GM23338 (cell line): ENCODE measurements at regions not wholly inside any gene's neighbourhood (a gene's known extent, or its start where the extent isn't known, plus 50 kb on each side); places are given as distances from the start of the nearest gene placed in this dataset.

Experiments
- ATAC-seq: fragments of 200-7000 bp; cut with Tn5 transposase; 3 replicates; pipeline ENCODE4 v1.9.1; 2020
- DNase-seq: peaks from one replicate; pipeline ENCODE4 v3.0.0-alpha.2; 2015; ENCODE audit warnings: low spot score
- H2AFZ ChIP-seq: fragments of 200-600 bp; sonication (generic); 2 replicates; pipeline ENCODE4 v1.8.0; 2016; ENCODE audit warnings: antibody characterized with exemption, mild to moderate bottlenecking, moderate library complexity
- H3F3A ChIP-seq: fragments of 200-600 bp; sonication (generic); replicated peaks from 2 replicates; pipeline ENCODE4 v1.8.0; 2017; ENCODE audit warnings: antibody characterized with exemption, mixed run types, low read depth
- H3K27ac ChIP-seq: fragments of 200-600 bp; sonication (generic); 2 replicates; pipeline ENCODE4 v1.6.1; 2016; ENCODE audit warnings: low read depth
- H3K27me3 ChIP-seq: fragments of 200-600 bp; sonication (generic); 2 replicates; pipeline ENCODE4 v1.8.0; 2016; ENCODE audit warnings: mild to moderate bottlenecking, mixed run types, moderate library complexity; ENCODE audit not compliant: insufficient read depth
- H3K36me3 ChIP-seq: fragments of 200-600 bp; sonication (generic); 2 replicates; pipeline ENCODE4 v1.8.0; 2016; ENCODE audit warnings: mild to moderate bottlenecking; ENCODE audit not compliant: insufficient read depth
- H3K4me1 ChIP-seq: fragments of 200-600 bp; sonication (generic); 2 replicates; pipeline ENCODE4 v1.8.0; 2016; ENCODE audit warnings: mild to moderate bottlenecking, moderate library complexity; ENCODE audit not compliant: insufficient read depth
- H3K4me2 ChIP-seq: fragments of 200-600 bp; sonication (generic); 2 replicates; pipeline ENCODE4 v1.7.1; 2017; ENCODE audit warnings: mixed run types
- H3K4me3 ChIP-seq: fragments of 200-600 bp; sonication (generic); 2 replicates; pipeline ENCODE4 v1.6.1; 2016; ENCODE audit warnings: mixed run types
- H3K79me2 ChIP-seq: fragments of 200-600 bp; sonication (generic); replicated peaks from 2 replicates; pipeline ENCODE4 v1.8.0; 2017; ENCODE audit warnings: mild to moderate bottlenecking; ENCODE audit not compliant: insufficient read depth
- H3K9me2 ChIP-seq: fragments of 200-600 bp; sonication (generic); 2 replicates; pipeline ENCODE4 v1.8.0; 2017; ENCODE audit not compliant: insufficient read depth
- H4K20me1 ChIP-seq: fragments of 200-600 bp; sonication (generic); replicated peaks from 2 replicates; pipeline ENCODE4 v1.8.0; 2017; ENCODE audit warnings: mild to moderate bottlenecking; ENCODE audit not compliant: insufficient read depth
- H3K27ac Mint-ChIP-seq: 2 replicates; pipeline ENCODE4 v1.8.0; 2020; ENCODE audit warnings: inconsistent platforms, mild to moderate bottlenecking, moderate library complexity, mixed read lengths
- H3K27me3 Mint-ChIP-seq: 3 replicates; pipeline ENCODE4 v1.8.0; 2022; ENCODE audit warnings: low read depth, mild to moderate bottlenecking, moderate library complexity, mixed read lengths, inconsistent platforms; ENCODE audit not compliant: insufficient read depth, poor library complexity
- H3K36me3 Mint-ChIP-seq: 3 replicates; pipeline ENCODE4 v1.8.0; 2021; ENCODE audit warnings: low read depth, mild to moderate bottlenecking, inconsistent platforms, moderate library complexity, mixed read lengths
- H3K4me1 Mint-ChIP-seq: 3 replicates; pipeline ENCODE4 v1.8.0; 2020; ENCODE audit warnings: mild to moderate bottlenecking, inconsistent platforms, mixed read lengths
- H3K4me3 Mint-ChIP-seq: 3 replicates; pipeline ENCODE4 v1.8.0; 2021; ENCODE audit warnings: moderate library complexity, mild to moderate bottlenecking, inconsistent platforms, mixed read lengths
- H3K9me3 Mint-ChIP-seq: 3 replicates; pipeline ENCODE4 v1.8.0; 2020; ENCODE audit warnings: moderate library complexity, mild to moderate bottlenecking, inconsistent platforms, mixed read lengths
- CTCF ChIP-seq, 2 experiments: fragments of 200-600 bp in 1 of 2; sonication (generic) in 1 of 2; conservative IDR thresholded peaks; 2 replicates each; pipeline versions ENCODE4 v1.5.1 to v1.6.1; 2016 to 2017; ENCODE audit warnings: antibody characterized with exemption in 2 of 2, low read depth in 2 of 2, mild to moderate bottlenecking in 2 of 2, moderate library complexity in 1 of 2
- POLR2AphosphoS5 ChIP-seq: IDR thresholded peaks from 2 replicates; pipeline ENCODE4 v1.6.1; 2016; ENCODE audit warnings: antibody characterized with exemption, low read depth
- REST ChIP-seq: IDR thresholded peaks from one replicate; pipeline ENCODE4 v1.6.1; 2018; ENCODE audit warnings: antibody characterized with exemption; ENCODE audit not compliant: unreplicated experiment
- ZNF114 ChIP-seq: fragments of 250-450 bp; sonication (Bioruptor Pico); IDR thresholded peaks from 2 replicates; pipeline ENCODE4 v1.5.0; 2020; ENCODE audit warnings: mild to moderate bottlenecking, moderate library complexity
- ZNF462 ChIP-seq: fragments of 250-450 bp; sonication (Bioruptor Pico); IDR thresholded peaks from 2 replicates; pipeline ENCODE4 v1.5.0; 2020; ENCODE audit warnings: mild to moderate bottlenecking, moderate library complexity

GRCh38 chrY:12292542-12292941, 408.5 kb upstream of the USP9Y start:
- no peak overlapping the region for H3K27ac Mint-ChIP-seq
- Histone ChIP-seq H4K20me1 (no peaks in the 10 kb centered on the region), H3K9me2 (no peaks in the 10 kb centered on the region), H3F3A (no peaks in the 10 kb centered on the region), H3K27me3 (no peaks in the 10 kb centered on the region), H3K79me2 (no peaks in the 10 kb centered on the region), H2AFZ (no peak overlapping the region), H3K27ac (no peak overlapping the region), H3K36me3 (no peaks in the 10 kb centered on the region), H3K4me2 (no peak overlapping the region), H3K4me1 (no peaks in the 10 kb centered on the region), H3K4me3 (no peak overlapping the region)
- peaks cover 1% of the 10 kb centered on the region for H3K27me3 Mint-ChIP-seq
- peaks cover 56% of the 10 kb centered on the region for H3K9me3 Mint-ChIP-seq
- H3K36me3 Mint-ChIP-seq = peaks cover 11% of the 10 kb centered on the region
- H3K4me1 Mint-ChIP-seq = no peaks in the 10 kb centered on the region
- DNase-seq (no peak), ATAC-seq (no peak)
- no peak for TF ChIP-seq ZNF462 (CRISPR knock-in tag)
- TF ChIP-seq REST = no peak
- no peak for TF ChIP-seq CTCF (conservative IDR thresholded peaks at IDR 0.05; ENCODE audit: low read depth in 2 of 2)
- no peak for TF ChIP-seq ZNF114 (CRISPR knock-in tag)
- no peak for TF ChIP-seq POLR2AphosphoS5
- H3K4me3 Mint-ChIP-seq = no peak overlapping the region
